GM23338 (cell line): ENCODE measurements at regions not wholly inside any gene's neighbourhood (a gene's known extent, or its start where the extent isn't known, plus 50 kb on each side); places are given as distances from the start of the nearest gene placed in this dataset.

ENCODE experiments used
- ATAC-seq: fragments of 200-7000 bp; cut with Tn5 transposase; 3 replicates; pipeline ENCODE4 v1.9.1; 2020
- DNase-seq: peaks from one replicate; pipeline ENCODE4 v3.0.0-alpha.2; 2015; ENCODE audit warnings: low spot score
- H2AFZ ChIP-seq: fragments of 200-600 bp; sonication (generic); 2 replicates; pipeline ENCODE4 v1.8.0; 2016; ENCODE audit warnings: antibody characterized with exemption, mild to moderate bottlenecking, moderate library complexity
- H3F3A ChIP-seq: fragments of 200-600 bp; sonication (generic); replicated peaks from 2 replicates; pipeline ENCODE4 v1.8.0; 2017; ENCODE audit warnings: antibody characterized with exemption, mixed run types, low read depth
- H3K27ac ChIP-seq: fragments of 200-600 bp; sonication (generic); 2 replicates; pipeline ENCODE4 v1.6.1; 2016; ENCODE audit warnings: low read depth
- H3K27me3 ChIP-seq: fragments of 200-600 bp; sonication (generic); 2 replicates; pipeline ENCODE4 v1.8.0; 2016; ENCODE audit warnings: mild to moderate bottlenecking, mixed run types, moderate library complexity; ENCODE audit not compliant: insufficient read depth
- H3K36me3 ChIP-seq: fragments of 200-600 bp; sonication (generic); 2 replicates; pipeline ENCODE4 v1.8.0; 2016; ENCODE audit warnings: mild to moderate bottlenecking; ENCODE audit not compliant: insufficient read depth
- H3K4me1 ChIP-seq: fragments of 200-600 bp; sonication (generic); 2 replicates; pipeline ENCODE4 v1.8.0; 2016; ENCODE audit warnings: mild to moderate bottlenecking, moderate library complexity; ENCODE audit not compliant: insufficient read depth
- H3K4me2 ChIP-seq: fragments of 200-600 bp; sonication (generic); 2 replicates; pipeline ENCODE4 v1.7.1; 2017; ENCODE audit warnings: mixed run types
- H3K4me3 ChIP-seq: fragments of 200-600 bp; sonication (generic); 2 replicates; pipeline ENCODE4 v1.6.1; 2016; ENCODE audit warnings: mixed run types
- H3K79me2 ChIP-seq: fragments of 200-600 bp; sonication (generic); replicated peaks from 2 replicates; pipeline ENCODE4 v1.8.0; 2017; ENCODE audit warnings: mild to moderate bottlenecking; ENCODE audit not compliant: insufficient read depth
- H3K9me2 ChIP-seq: fragments of 200-600 bp; sonication (generic); 2 replicates; pipeline ENCODE4 v1.8.0; 2017; ENCODE audit not compliant: insufficient read depth
- H4K20me1 ChIP-seq: fragments of 200-600 bp; sonication (generic); replicated peaks from 2 replicates; pipeline ENCODE4 v1.8.0; 2017; ENCODE audit warnings: mild to moderate bottlenecking; ENCODE audit not compliant: insufficient read depth
- H3K27ac Mint-ChIP-seq: 2 replicates; pipeline ENCODE4 v1.8.0; 2020; ENCODE audit warnings: inconsistent platforms, mild to moderate bottlenecking, moderate library complexity, mixed read lengths
- H3K27me3 Mint-ChIP-seq: 3 replicates; pipeline ENCODE4 v1.8.0; 2022; ENCODE audit warnings: low read depth, mild to moderate bottlenecking, moderate library complexity, mixed read lengths, inconsistent platforms; ENCODE audit not compliant: insufficient read depth, poor library complexity
- H3K36me3 Mint-ChIP-seq: 3 replicates; pipeline ENCODE4 v1.8.0; 2021; ENCODE audit warnings: low read depth, mild to moderate bottlenecking, inconsistent platforms, moderate library complexity, mixed read lengths
- H3K4me1 Mint-ChIP-seq: 3 replicates; pipeline ENCODE4 v1.8.0; 2020; ENCODE audit warnings: mild to moderate bottlenecking, inconsistent platforms, mixed read lengths
- H3K4me3 Mint-ChIP-seq: 3 replicates; pipeline ENCODE4 v1.8.0; 2021; ENCODE audit warnings: moderate library complexity, mild to moderate bottlenecking, inconsistent platforms, mixed read lengths
- H3K9me3 Mint-ChIP-seq: 3 replicates; pipeline ENCODE4 v1.8.0; 2020; ENCODE audit warnings: moderate library complexity, mild to moderate bottlenecking, inconsistent platforms, mixed read lengths
- CREB1 ChIP-seq: fragments of 250-450 bp; sonication (Bioruptor Pico); IDR thresholded peaks from 2 replicates; pipeline ENCODE4 v1.5.0; 2020; ENCODE audit warnings: low read depth, mild to moderate bottlenecking, moderate library complexity
- CTCF ChIP-seq, 2 experiments: fragments of 200-600 bp in 1 of 2; sonication (generic) in 1 of 2; conservative IDR thresholded peaks; 2 replicates each; pipeline versions ENCODE4 v1.5.1 to v1.6.1; 2016 to 2017; ENCODE audit warnings: antibody characterized with exemption in 2 of 2, low read depth in 2 of 2, mild to moderate bottlenecking in 2 of 2, moderate library complexity in 1 of 2
- ETS1 ChIP-seq: IDR thresholded peaks from 2 replicates; pipeline ENCODE4 v1.6.1; 2016; ENCODE audit warnings: antibody characterized with exemption
- EZH2 ChIP-seq: fragments of 200-600 bp; sonication (generic); IDR thresholded peaks from one replicate; pipeline ENCODE4 v1.8.0; 2017; ENCODE audit warnings: antibody characterized with exemption, mild to moderate bottlenecking, low read depth; ENCODE audit not compliant: unreplicated experiment
- EZH2phosphoT487 ChIP-seq: fragments of 200-600 bp; sonication (generic); IDR thresholded peaks from one replicate; pipeline ENCODE4 v1.8.1; 2018; ENCODE audit warnings: antibody characterized with exemption; ENCODE audit not compliant: unreplicated experiment
- JUNB ChIP-seq: IDR thresholded peaks from one replicate; pipeline ENCODE4 v1.6.1; 2016; ENCODE audit warnings: antibody characterized with exemption; ENCODE audit not compliant: unreplicated experiment
- NANOG ChIP-seq: IDR thresholded peaks from 2 replicates; pipeline ENCODE4 v1.6.1; 2016; ENCODE audit warnings: antibody characterized with exemption, borderline replicate concordance
- POLR2AphosphoS5 ChIP-seq: IDR thresholded peaks from 2 replicates; pipeline ENCODE4 v1.6.1; 2016; ENCODE audit warnings: antibody characterized with exemption, low read depth
- REST ChIP-seq: IDR thresholded peaks from one replicate; pipeline ENCODE4 v1.6.1; 2018; ENCODE audit warnings: antibody characterized with exemption; ENCODE audit not compliant: unreplicated experiment
- STAT1 ChIP-seq: IDR thresholded peaks from one replicate; pipeline ENCODE4 v1.6.1; 2016; ENCODE audit warnings: antibody characterized with exemption; ENCODE audit not compliant: unreplicated experiment
- ZNF114 ChIP-seq: fragments of 250-450 bp; sonication (Bioruptor Pico); IDR thresholded peaks from 2 replicates; pipeline ENCODE4 v1.5.0; 2020; ENCODE audit warnings: mild to moderate bottlenecking, moderate library complexity
- ZNF331 ChIP-seq: fragments of 250-450 bp; sonication (Bioruptor Pico); IDR thresholded peaks from 2 replicates; pipeline ENCODE4 v1.5.0; 2020; ENCODE audit warnings: low read depth, mild to moderate bottlenecking, moderate library complexity
- ZNF462 ChIP-seq: fragments of 250-450 bp; sonication (Bioruptor Pico); IDR thresholded peaks from 2 replicates; pipeline ENCODE4 v1.5.0; 2020; ENCODE audit warnings: mild to moderate bottlenecking, moderate library complexity

- ATAC-seq (no peak), DNase-seq (no peak)
- Mint-ChIP-seq H3K9me3 (peaks cover 23% of the 10 kb centered on the region; the same call in 2 of the 3 replicates), H3K27me3 (no peaks in the 10 kb centered on the region), H3K4me1 (peaks cover 2% of the 10 kb centered on the region; the same call in 1 of the 3 replicates), H3K4me3 (no peak overlapping the region), H3K27ac (no peak overlapping the region), H3K36me3 (no peaks in the 10 kb centered on the region; the same call in 2 of the 3 replicates)
- Histone ChIP-seq H3F3A (no peaks in the 10 kb centered on the region), H3K4me3 (no peak overlapping the region), H3K27me3 (no peaks in the 10 kb centered on the region), H3K27ac (no peak overlapping the region), H2AFZ (no peak overlapping the region), H3K9me2 (no peaks in the 10 kb centered on the region), H3K36me3 (no peaks in the 10 kb centered on the region), H3K4me1 (no peaks in the 10 kb centered on the region), H4K20me1 (no peaks in the 10 kb centered on the region), H3K4me2 (no peak overlapping the region), H3K79me2 (no peaks in the 10 kb centered on the region)
- TF ChIP-seq JUNB: no peak
- no peak for TF ChIP-seq CTCF (conservative IDR thresholded peaks at IDR 0.05; ENCODE audit: low read depth in 2 of 2)
- no peak for TF ChIP-seq STAT1
- no peak for TF ChIP-seq CREB1 (CRISPR knock-in tag)
- no peak for TF ChIP-seq POLR2AphosphoS5
- no peak for TF ChIP-seq REST
- TF ChIP-seq ZNF114 (CRISPR knock-in tag): no peak
- TF ChIP-seq ZNF462: no peak
- no peak for TF ChIP-seq EZH2
- TF ChIP-seq EZH2phosphoT487: no peak
- no peak for TF ChIP-seq ZNF331
- TF ChIP-seq NANOG: no peak
- no peak for TF ChIP-seq ETS1
Measured at GRCh38 chr6:12640438-12640837, 76.1 kb upstream of the PHACTR1 start.
